ENCODE measurements at regions not wholly inside any gene's neighbourhood (a gene's known extent, or its start where the extent isn't known, plus 50 kb on each side); places are given as distances from the start of the nearest gene placed in this dataset.

GRCh38 chr12:97848051-97848450 is 385.4 kb downstream of the RMST start:
- no peaks in the 10 kb centered on the region for H3K9me3 ChIP-seq (ENCODE audit: control insufficient read depth in 4 of 4, insufficient read depth in 3 of 4, low read length in 3 of 4)
- H3K36me3 ChIP-seq (ENCODE audit: control insufficient read depth in 4 of 4, insufficient read depth in 4 of 4, low read length in 4 of 4) = no peaks in the 10 kb centered on the region
- DNase-seq = no peak
- H3K9ac ChIP-seq (ENCODE audit: insufficient read depth in 1 of 2, low read length in 2 of 2) = no peak overlapping the region
- no peaks in the 10 kb centered on the region for H3K27me3 ChIP-seq (ENCODE audit: control insufficient read depth in 3 of 3, insufficient read depth in 3 of 3, low read length in 2 of 3)
- TF ChIP-seq CTCF (IDR thresholded peaks at IDR 0.05; ENCODE audit: control extremely low read depth, extremely low read depth) = no peak
- 89 to 94% methylated on average over 2 of the region's 2 CpGs for WGBS, 2 donors
- H3K4me3 ChIP-seq = no peak overlapping the region
- H3K4me1 ChIP-seq (ENCODE audit: control insufficient read depth in 5 of 5, insufficient read depth in 5 of 5, low read length in 5 of 5) = no peaks in the 10 kb centered on the region
- no peak overlapping the region for H3K27ac ChIP-seq (ENCODE audit: low read depth in 1 of 2, low read length in 1 of 2)
- no peak for ATAC-seq (ENCODE audit: insufficient read depth, low FRiP score)

- ATAC-seq (ENCODE audit: insufficient read depth, low FRiP score) (no peak), DNase-seq (no peak)
- no peaks in the 10 kb centered on the region for H3K4me1 ChIP-seq (ENCODE audit: control insufficient read depth in 5 of 5, insufficient read depth in 5 of 5, low read length in 5 of 5)
- WGBS, 2 donors = 92 to 98% methylated on average over 1 of the region's 1 CpG
- H3K4me3 ChIP-seq = no peak overlapping the region
- no peaks in the 10 kb centered on the region for H3K27me3 ChIP-seq (ENCODE audit: control insufficient read depth in 3 of 3, insufficient read depth in 3 of 3, low read length in 2 of 3)
- no peaks in the 10 kb centered on the region for H3K9me3 ChIP-seq (ENCODE audit: control insufficient read depth in 4 of 4, insufficient read depth in 3 of 4, low read length in 3 of 4)
- no peak for TF ChIP-seq CTCF (IDR thresholded peaks at IDR 0.05; ENCODE audit: control extremely low read depth, extremely low read depth)
- no peak overlapping the region for H3K27ac ChIP-seq (ENCODE audit: low read depth in 1 of 2, low read length in 1 of 2)
- H3K9ac ChIP-seq (ENCODE audit: insufficient read depth in 1 of 2, low read length in 2 of 2) = no peak overlapping the region
- H3K36me3 ChIP-seq (ENCODE audit: control insufficient read depth in 4 of 4, insufficient read depth in 4 of 4, low read length in 4 of 4) = no peaks in the 10 kb centered on the region
Measured at GRCh38 chr12:97854477-97854876, 391.9 kb downstream of the RMST start.

GRCh38 chr12:97862072-97862471 is 399.5 kb downstream of the RMST start:
- 45 to 48% methylated on average over 2 of the region's 2 CpGs for WGBS, 2 donors
- DNase-seq (no peak), ATAC-seq (ENCODE audit: insufficient read depth, low FRiP score) (no peak)
- Histone ChIP-seq H3K9ac (ENCODE audit: insufficient read depth in 1 of 2, low read length in 2 of 2) (no peak overlapping the region), H3K27me3 (ENCODE audit: control insufficient read depth in 3 of 3, insufficient read depth in 3 of 3, low read length in 2 of 3) (no peaks in the 10 kb centered on the region), H3K36me3 (ENCODE audit: control insufficient read depth in 4 of 4, insufficient read depth in 4 of 4, low read length in 4 of 4) (no peaks in the 10 kb centered on the region), H3K9me3 (ENCODE audit: control insufficient read depth in 4 of 4, insufficient read depth in 3 of 4, low read length in 3 of 4) (peaks cover 0 to 2% (median 0%) of the 10 kb centered on the region in 4 donors), H3K27ac (ENCODE audit: low read depth in 1 of 2, low read length in 1 of 2) (no peak overlapping the region), H3K4me1 (ENCODE audit: control insufficient read depth in 5 of 5, insufficient read depth in 5 of 5, low read length in 5 of 5) (no peaks in the 10 kb centered on the region), H3K4me3 (no peak overlapping the region)
- no peak for TF ChIP-seq CTCF (IDR thresholded peaks at IDR 0.05; ENCODE audit: control extremely low read depth, extremely low read depth)

GRCh38 chr12:97875064-97875463 is 412.5 kb downstream of the RMST start:
- ATAC-seq (ENCODE audit: insufficient read depth, low FRiP score) (no peak), DNase-seq (no peak)
- Histone ChIP-seq H3K9ac (ENCODE audit: insufficient read depth in 1 of 2, low read length in 2 of 2) (no peak overlapping the region), H3K27me3 (ENCODE audit: control insufficient read depth in 3 of 3, insufficient read depth in 3 of 3, low read length in 2 of 3) (no peaks in the 10 kb centered on the region), H3K4me1 (ENCODE audit: control insufficient read depth in 5 of 5, insufficient read depth in 5 of 5, low read length in 5 of 5) (no peaks in the 10 kb centered on the region), H3K36me3 (ENCODE audit: control insufficient read depth in 4 of 4, insufficient read depth in 4 of 4, low read length in 4 of 4) (no peaks in the 10 kb centered on the region), H3K9me3 (ENCODE audit: control insufficient read depth in 4 of 4, insufficient read depth in 3 of 4, low read length in 3 of 4) (no peaks in the 10 kb centered on the region), H3K4me3 (no peak overlapping the region), H3K27ac (ENCODE audit: low read depth in 1 of 2, low read length in 1 of 2) (no peak overlapping the region)
- WGBS, 2 donors = 73 to 90% methylated on average over 6 of the region's 6 CpGs
- TF ChIP-seq CTCF (IDR thresholded peaks at IDR 0.05; ENCODE audit: control extremely low read depth, extremely low read depth) = no peak
